Colonic mucosa (tissue), 4 donors: ENCODE measurements at regions not wholly inside any gene's neighbourhood (a gene's known extent, or its start where the extent isn't known, plus 50 kb on each side); places are given as distances from the start of the nearest gene placed in this dataset.
"Not testable (repeated sequence)": the region's sequence is repeated elsewhere in the genome, so short reads cannot be mapped to it uniquely, and the experiment has no call there.

Experiments
- DNase-seq: peaks from one replicate; pipeline ENCODE4 v3.0.0-alpha.2; 2020
- H3K27ac ChIP-seq: fragments of 200-600 bp; one replicate; pipeline ENCODE4 v1.8.0; 2021
- H3K27me3 ChIP-seq: fragments of 200-600 bp; one replicate; pipeline ENCODE4 v1.8.0; 2021
- H3K36me3 ChIP-seq: fragments of 200-600 bp; one replicate; pipeline ENCODE4 v1.8.0; 2021
- H3K4me1 ChIP-seq: fragments of 200-600 bp; one replicate; pipeline ENCODE4 v1.8.0; 2021; ENCODE audit warnings: mild to moderate bottlenecking
- H3K4me3 ChIP-seq: fragments of 200-600 bp; one replicate; pipeline ENCODE4 v1.8.0; 2021
- H3K9ac ChIP-seq, 2 donors: one replicate each; pipeline ENCODE4 v1.7.0; 2013; ENCODE audit warnings: control low read depth in 2 of 2, low read depth in 2 of 2, low read length in 2 of 2
- H3K9me3 ChIP-seq: fragments of 200-600 bp; one replicate; pipeline ENCODE4 v1.8.0; 2021
- CTCF ChIP-seq: fragments of 200-600 bp; IDR thresholded peaks from one replicate; pipeline ENCODE4 v1.8.0; 2022; ENCODE audit warnings: antibody characterized with exemption, mild to moderate bottlenecking
- intact Hi-C: fragments of 100-400 bp; cut with DNase I; formaldehyde crosslinking; loops from one replicate; pipeline ENCODE4 v1.14.1; 2022
- donor health status: healthy.
- donor health status: DM: no; HTN: no; CAD: no.
- donor health status: DM: no; HTN: no; CAD: no.

DNA sequence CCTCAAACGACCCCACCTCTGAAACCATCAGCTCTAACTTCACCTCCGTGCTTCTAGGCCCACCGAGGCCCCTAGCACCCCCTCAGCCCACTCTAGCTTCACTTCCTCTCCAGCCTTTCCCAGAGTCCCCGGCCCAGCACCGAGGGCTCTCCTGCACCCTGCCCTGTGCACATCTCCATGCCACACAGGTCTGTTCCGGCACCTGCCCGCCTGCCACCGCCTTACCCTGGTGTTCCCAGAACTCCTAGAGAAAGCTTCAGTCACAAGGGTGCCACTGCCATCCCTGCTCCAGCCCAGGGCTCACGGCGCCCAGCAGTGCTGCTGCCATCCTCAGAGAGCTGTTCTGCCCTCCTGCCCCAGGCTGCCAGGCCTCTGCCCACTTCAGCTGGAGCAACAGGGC, 61.3 kb upstream of the INSIG1 start:
- intact Hi-C loops: no loop called here
- DNase-seq: no peak

DNA sequence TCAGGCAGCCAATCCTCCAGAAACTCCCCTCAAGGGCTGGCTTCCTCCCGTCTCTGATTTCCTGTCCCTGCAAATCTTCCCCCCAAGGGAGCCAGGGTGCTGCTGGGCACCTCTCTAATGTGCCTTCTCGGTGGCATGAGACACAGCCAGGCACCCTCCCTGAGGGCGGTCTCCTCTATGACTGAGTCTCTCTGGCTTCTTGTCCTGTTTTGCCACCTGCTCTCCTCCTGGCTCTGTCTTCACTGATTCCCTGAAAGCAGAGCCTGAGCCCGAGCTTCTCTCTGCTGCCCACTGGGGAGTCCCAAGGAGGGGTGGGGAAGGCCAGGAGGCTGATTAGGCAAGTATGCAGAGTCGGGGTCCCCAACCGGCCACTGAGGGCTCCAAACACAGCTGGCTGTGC, 60.4 kb upstream of the INSIG1 start:
- H3K9me3 ChIP-seq: no peaks in the 10 kb centered on the region
- intact Hi-C loops: no loop called here
- no peaks in the 10 kb centered on the region for H3K36me3 ChIP-seq
- no peak for TF ChIP-seq CTCF
- H3K4me1 ChIP-seq: no peaks in the 10 kb centered on the region
- no peaks in the 10 kb centered on the region for H3K27me3 ChIP-seq
- H3K4me3 ChIP-seq: no peak overlapping the region
- DNase-seq: no peak
- no peak overlapping the region for H3K27ac ChIP-seq
- H3K9ac ChIP-seq: no peak overlapping the region

More for the DNA sequence above, 61.3 kb upstream of the INSIG1 start:
- H3K4me1 ChIP-seq: no peaks in the 10 kb centered on the region
- no peaks in the 10 kb centered on the region for H3K9me3 ChIP-seq
- no peak overlapping the region for H3K4me3 ChIP-seq
- H3K27me3 ChIP-seq: no peaks in the 10 kb centered on the region
- no peak for TF ChIP-seq CTCF
- no peak overlapping the region for H3K9ac ChIP-seq
- no peak overlapping the region for H3K27ac ChIP-seq
- H3K36me3 ChIP-seq: no peaks in the 10 kb centered on the region

DNA sequence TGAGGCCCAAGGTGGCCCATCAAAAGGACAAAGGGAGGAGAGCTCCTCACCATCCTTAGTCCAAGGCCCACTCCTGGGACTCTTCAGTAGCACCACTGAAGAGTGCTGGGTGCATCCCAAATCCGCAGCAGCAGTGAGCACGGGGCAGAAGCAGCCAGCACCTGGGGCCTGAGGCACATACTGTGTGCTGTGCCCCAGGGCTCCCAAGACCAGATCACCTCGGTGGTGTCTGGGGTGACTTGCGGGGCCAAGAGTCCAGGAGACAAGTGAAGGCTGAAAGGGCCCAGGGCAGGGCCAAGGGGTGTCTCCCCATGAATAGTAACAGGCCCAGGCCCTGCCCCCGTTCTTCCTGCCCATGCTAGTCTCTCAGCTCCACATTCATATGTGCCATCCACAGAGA, 59.9 kb upstream of the INSIG1 start:
- Histone ChIP-seq H3K9ac (no peak overlapping the region), H3K4me1 (no peaks in the 10 kb centered on the region), H3K27ac (no peak overlapping the region), H3K27me3 (no peaks in the 10 kb centered on the region), H3K9me3 (no peaks in the 10 kb centered on the region), H3K36me3 (no peaks in the 10 kb centered on the region), H3K4me3 (no peak overlapping the region)
- intact Hi-C loops: no loop called here
- DNase-seq: no peak
- TF ChIP-seq CTCF: no peak

GRCh38 chr7:155239431-155240087, 58.1 kb upstream of the INSIG1 start:
- intact Hi-C loops, H3K4me3 ChIP-seq, H3K9ac ChIP-seq, DNase-seq, H3K36me3 ChIP-seq, H3K4me1 ChIP-seq, H3K27me3 ChIP-seq, H3K27ac ChIP-seq, H3K9me3 ChIP-seq: not testable (repeated sequence)

- DNase-seq: no peak
- intact Hi-C loops: no loop called here
- no peak for TF ChIP-seq CTCF
Observed at GRCh38 chr7:155244675-155245074, 53.0 kb upstream of the INSIG1 start.

DNA sequence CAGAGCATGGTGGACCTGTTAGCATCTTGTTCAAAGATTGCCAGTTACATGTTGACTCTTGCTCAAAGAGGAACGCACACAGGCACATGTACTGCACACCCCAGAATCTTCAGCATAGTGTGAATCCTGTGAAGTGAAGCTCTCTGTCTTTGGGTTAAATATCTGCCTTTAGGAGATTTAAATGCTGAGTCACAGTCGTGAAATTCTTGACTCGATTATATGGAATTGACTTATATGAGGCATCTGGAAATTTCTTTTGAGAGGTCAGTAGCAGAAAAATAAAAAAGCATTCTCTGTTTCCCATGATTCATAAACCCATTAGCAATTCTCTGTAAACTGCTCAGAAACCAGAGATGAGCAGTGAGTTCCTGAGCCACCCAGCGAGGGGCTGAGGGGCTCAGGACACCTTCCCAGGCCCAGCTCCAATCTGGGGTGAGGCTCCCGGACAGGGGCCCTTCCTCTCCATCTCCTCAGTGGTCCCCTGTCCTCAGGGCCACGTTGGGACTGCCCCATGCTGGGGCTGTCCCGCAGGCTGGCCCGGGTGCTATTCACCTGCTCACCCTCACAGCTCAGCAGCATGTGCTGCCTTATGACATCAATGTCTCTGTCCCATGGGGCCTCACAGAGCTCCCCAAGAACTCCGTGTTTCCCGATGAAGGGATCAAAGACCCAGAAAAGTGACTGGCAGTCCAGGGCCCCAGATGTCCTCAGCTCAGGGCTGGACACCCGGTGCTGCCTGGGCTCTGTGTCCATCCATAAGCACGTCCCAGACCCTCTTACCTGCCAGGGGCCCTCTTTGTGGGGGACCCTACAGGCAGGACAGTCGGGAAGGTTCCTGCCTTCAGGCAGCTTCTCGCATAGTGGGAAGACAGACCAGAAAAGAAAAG, 50.0 kb upstream of the INSIG1 start:
- DNase-seq: no peak
- no peaks in the 10 kb centered on the region for H3K36me3 ChIP-seq
- TF ChIP-seq CTCF: no peak
- no peak overlapping the region for H3K4me3 ChIP-seq
- no peak overlapping the region for H3K9ac ChIP-seq
- H3K4me1 ChIP-seq: no peaks in the 10 kb centered on the region
- no peak overlapping the region for H3K27ac ChIP-seq
- H3K27me3 ChIP-seq: no peaks in the 10 kb centered on the region
- intact Hi-C loops: no loop called here
- no peaks in the 10 kb centered on the region for H3K9me3 ChIP-seq

More at GRCh38 chr7:155244675-155245074, 53.0 kb upstream of the INSIG1 start:
- Histone ChIP-seq H3K9ac (no peak overlapping the region), H3K9me3 (no peaks in the 10 kb centered on the region), H3K27ac (no peak overlapping the region), H3K4me3 (no peak overlapping the region), H3K36me3 (no peaks in the 10 kb centered on the region), H3K27me3 (no peaks in the 10 kb centered on the region), H3K4me1 (no peaks in the 10 kb centered on the region)
